ENCODE measurements at regions not wholly inside any gene's neighbourhood (a gene's known extent, or its start where the extent isn't known, plus 50 kb on each side); places are given as distances from the start of the nearest gene placed in this dataset.

GRCh38 chr11:37500425-37500824 is 902.4 kb upstream of the RAG2 start:
- H3K4me3 ChIP-seq (ENCODE audit: low read depth, low read length), result no peak overlapping the region
- no peak for TF ChIP-seq CTCF (IDR thresholded peaks at IDR 0.05; ENCODE audit: low read depth, low read length)

DNA sequence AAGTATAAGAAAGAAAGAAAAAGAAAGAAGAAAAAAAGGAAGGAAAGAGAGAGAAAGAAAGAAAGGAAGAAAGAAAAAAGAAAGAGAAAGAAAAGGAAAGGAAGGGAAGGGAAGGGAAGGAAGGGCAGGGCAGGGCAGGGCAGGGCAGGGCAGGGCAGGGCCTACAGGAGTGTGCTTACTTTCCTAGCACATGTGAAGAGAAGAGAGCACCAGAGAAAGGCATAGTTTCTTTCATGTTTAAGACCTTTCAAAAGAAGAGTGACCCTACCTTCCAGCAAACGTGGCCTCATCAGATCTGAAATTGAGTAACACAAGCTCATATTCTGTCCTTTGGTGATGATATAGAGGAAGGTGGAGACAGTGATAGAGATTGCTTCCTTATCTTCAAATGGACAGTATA is 899.3 kb upstream of the RAG2 start:
- H3K4me3 ChIP-seq (ENCODE audit: low read depth, low read length), result no peak overlapping the region
- no peak for TF ChIP-seq CTCF (IDR thresholded peaks at IDR 0.05; ENCODE audit: low read depth, low read length)

- TF ChIP-seq CTCF (IDR thresholded peaks at IDR 0.05; ENCODE audit: low read depth, low read length), result no peak
Observed at GRCh38 chr11:37496201-37496600, 898.2 kb upstream of the RAG2 start.

GRCh38 chr11:37484298-37484697 is 886.3 kb upstream of the RAG2 start:
- no peak overlapping the region for H3K4me3 ChIP-seq (ENCODE audit: low read depth, low read length)
- no peak for TF ChIP-seq CTCF (IDR thresholded peaks at IDR 0.05; ENCODE audit: low read depth, low read length)

More at GRCh38 chr11:37496201-37496600, 898.2 kb upstream of the RAG2 start:
- H3K4me3 ChIP-seq (ENCODE audit: low read depth, low read length), result no peak overlapping the region

DNA sequence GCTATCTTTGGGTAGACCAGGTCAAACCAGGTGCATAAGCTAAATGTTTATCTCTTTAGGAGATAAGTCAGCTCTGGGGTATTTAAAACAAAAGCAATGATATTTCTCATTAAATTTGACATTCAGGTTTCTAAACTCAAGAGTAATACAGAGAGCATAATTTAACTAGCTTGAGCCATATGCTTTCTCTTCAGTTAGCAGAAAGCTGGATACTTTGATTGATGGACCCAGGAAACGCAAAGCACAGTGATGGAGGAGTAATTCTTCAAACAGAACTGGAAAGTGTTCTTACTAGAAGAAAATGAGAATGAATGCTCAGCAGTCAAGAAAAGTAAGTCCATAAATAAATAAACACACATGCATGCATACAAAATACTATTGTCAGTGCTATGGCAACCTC is 885.7 kb upstream of the RAG2 start:
- H3K4me3 ChIP-seq (ENCODE audit: low read depth, low read length), result no peak overlapping the region
- no peak for TF ChIP-seq CTCF (IDR thresholded peaks at IDR 0.05; ENCODE audit: low read depth, low read length)

DNA sequence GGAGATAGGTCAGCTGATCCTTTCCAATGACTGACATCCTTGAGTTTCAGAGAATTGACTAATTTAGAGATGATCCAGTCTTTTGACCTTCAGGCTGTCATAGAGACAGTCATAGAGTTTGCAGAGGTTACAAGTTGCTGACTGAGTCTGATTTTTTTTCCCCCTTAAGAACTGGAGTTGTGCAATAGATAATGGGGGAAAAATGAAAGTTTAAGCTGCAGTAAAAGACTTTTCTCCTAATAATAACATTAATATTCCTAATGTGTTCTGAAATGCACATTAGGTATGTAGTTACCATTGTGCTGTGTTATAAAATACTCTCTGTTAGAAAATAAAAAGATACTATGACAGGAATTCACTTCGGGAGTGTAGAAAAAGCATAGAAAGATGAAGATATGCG is 876.9 kb upstream of the RAG2 start:
- no peak overlapping the region for H3K4me3 ChIP-seq (ENCODE audit: low read depth, low read length)
- TF ChIP-seq CTCF (IDR thresholded peaks at IDR 0.05; ENCODE audit: low read depth, low read length), result no peak

- no peak overlapping the region for H3K4me3 ChIP-seq (ENCODE audit: low read depth, low read length)
- no peak for TF ChIP-seq CTCF (IDR thresholded peaks at IDR 0.05; ENCODE audit: low read depth, low read length)
Observed at GRCh38 chr11:37468344-37468743, 870.3 kb upstream of the RAG2 start.

Data from WI38 (cell line).